PC-3 (cell line): ENCODE measurements at regions not wholly inside any gene's neighbourhood (a gene's known extent, or its start where the extent isn't known, plus 50 kb on each side); places are given as distances from the start of the nearest gene placed in this dataset.
A peak's percentile ranks its signal among the peaks of the same experiment; 100 is the strongest.

Experiments used
- ATAC-seq: fragments of 200-7000 bp; cut with Tn5 transposase; 2 replicates; pipeline ENCODE4 v1.9.1; 2020; ENCODE audit warnings: mild to moderate bottlenecking, moderate library complexity
- BruUV-seq: library from RNA; stranded (reverse); fragments of 400-500 nt; replicated peaks from 2 replicates; lab custom pipeline; 2021; lab: Mats Ljungman, UMichigan
- CTCF ChIA-PET: fragments of 300-600 bp; sonication (Branson Sonifier 250); formaldehyde crosslinking; loops from one replicate; lab custom pipeline; 2022; ENCODE audit warnings: antibody characterized with exemption; lab: Charles Lee
- POLR2A ChIA-PET: fragments of 300-600 bp; sonication (Branson Sonifier 250); formaldehyde crosslinking; loops from one replicate; lab custom pipeline; 2022; ENCODE audit warnings: antibody characterized with exemption; ENCODE audit not compliant: unreplicated experiment; lab: Charles Lee
- DNase-seq: peaks from one replicate; pipeline ENCODE4 v3.0.0-alpha.2; 2015
- H2AFZ ChIP-seq: fragments of 300-600 bp; sonication (generic); 2 replicates; pipeline ENCODE4 v1.6.0; 2016; ENCODE audit warnings: antibody characterized with exemption, low read length
- H3F3A ChIP-seq: fragments of 300-600 bp; sonication (generic); one replicate; pipeline ENCODE4 v1.6.0; 2017; ENCODE audit warnings: antibody characterized with exemption, low read length, control low read depth, mild to moderate bottlenecking; ENCODE audit not compliant: unreplicated experiment
- H3K27ac ChIP-seq: fragments of 300-600 bp; sonication (generic); 2 replicates; pipeline ENCODE4 v1.5.1; 2016; ENCODE audit warnings: mild to moderate bottlenecking, low read length
- H3K27me3 ChIP-seq: fragments of 300-600 bp; sonication (generic); 2 replicates; pipeline ENCODE4 v1.6.1; 2016; ENCODE audit warnings: low read length, mixed read lengths
- H3K36me3 ChIP-seq: fragments of 300-600 bp; sonication (generic); 2 replicates; pipeline ENCODE4 v1.6.1; 2016; ENCODE audit warnings: low read depth, mixed run types, low read length, mixed read lengths
- H3K4me1 ChIP-seq: fragments of 300-600 bp; sonication (generic); 2 replicates; pipeline ENCODE4 v1.5.1; 2016; ENCODE audit warnings: low read length; ENCODE audit not compliant: insufficient read depth
- H3K4me2 ChIP-seq: fragments of 300-600 bp; sonication (generic); 2 replicates; pipeline ENCODE4 v1.6.0; 2016; ENCODE audit warnings: low read length
- H3K4me3 ChIP-seq: fragments of 300-600 bp; sonication (generic); 2 replicates; pipeline ENCODE4 v1.5.1; 2016; ENCODE audit warnings: mild to moderate bottlenecking, low read length, mixed read lengths
- H3K79me2 ChIP-seq: fragments of 300-600 bp; sonication (generic); 2 replicates; pipeline ENCODE4 v1.6.1; 2017; ENCODE audit warnings: low read length, mixed read lengths
- H3K9ac ChIP-seq: fragments of 300-600 bp; sonication (generic); 2 replicates; pipeline ENCODE4 v1.6.0; 2016; ENCODE audit warnings: mild to moderate bottlenecking, low read length
- H3K9me2 ChIP-seq: fragments of 300-600 bp; sonication (generic); replicated peaks from 2 replicates; pipeline ENCODE4 v1.6.1; 2016; ENCODE audit warnings: mixed run types, low read length, mixed read lengths
- H3K9me3 ChIP-seq: fragments of 300-600 bp; sonication (generic); 2 replicates; pipeline ENCODE4 v1.6.1; 2016; ENCODE audit warnings: low read length, mixed read lengths
- H4K20me1 ChIP-seq: fragments of 300-600 bp; sonication (generic); 2 replicates; pipeline ENCODE4 v1.6.1; 2016; ENCODE audit warnings: low read length, mixed read lengths
- CTCF ChIP-seq: fragments of 300-600 bp; sonication (generic); conservative IDR thresholded peaks from 2 replicates; pipeline ENCODE4 v1.5.1; 2017; ENCODE audit warnings: antibody characterized with exemption, low read depth, mild to moderate bottlenecking, low read length
- EZH2 ChIP-seq: fragments of 300-600 bp; sonication (generic); IDR thresholded peaks from one replicate; pipeline ENCODE4 v1.6.1; 2017; ENCODE audit warnings: antibody characterized with exemption, mild to moderate bottlenecking, low read length; ENCODE audit not compliant: unreplicated experiment
- EZH2phosphoT487 ChIP-seq: fragments of 300-600 bp; sonication (generic); IDR thresholded peaks from 2 replicates; pipeline ENCODE4 v1.6.1; 2018; ENCODE audit warnings: mild to moderate bottlenecking, antibody characterized with exemption, low read length, borderline replicate concordance
- intact Hi-C: fragments of 100-400 bp; cut with micrococcal nuclease; formaldehyde crosslinking; loops from 2 replicates; pipeline ENCODE4 v1.9.0; 2023

GRCh38 chr4:54495091-54495490 is 162.7 kb upstream of the KIT start:
- no peaks in the 10 kb centered on the region for H3K9me3 ChIP-seq
- BruUV-seq, result no TSS peak
- H3K9ac ChIP-seq, result no peak overlapping the region
- ChIA-PET POLR2A (no interaction called here), CTCF (no interaction called here)
- H3F3A ChIP-seq, result no peaks in the 10 kb centered on the region
- H3K9me2 ChIP-seq, result no peaks in the 10 kb centered on the region
- no peak overlapping the region for H3K4me2 ChIP-seq
- intact Hi-C loops, result no loop called here
- H4K20me1 ChIP-seq, result no peaks in the 10 kb centered on the region
- no peaks in the 10 kb centered on the region for H3K79me2 ChIP-seq
- peaks cover 16% of the 10 kb centered on the region for H3K27me3 ChIP-seq
- no peaks in the 10 kb centered on the region for H3K36me3 ChIP-seq
- no peak for TF ChIP-seq CTCF
- TF ChIP-seq EZH2, result no peak
- TF ChIP-seq EZH2phosphoT487, result no peak
- H2AFZ ChIP-seq, result no peak overlapping the region
- H3K27ac ChIP-seq, result no peak overlapping the region
- peak; percentile 29 for DNase-seq
- no peak for ATAC-seq
- peaks cover 21% of the 10 kb centered on the region for H3K4me1 ChIP-seq
- no peak overlapping the region for H3K4me3 ChIP-seq

GRCh38 chr4:54495641-54496040 is 162.1 kb upstream of the KIT start:
- H2AFZ ChIP-seq, result no peak overlapping the region
- no peak overlapping the region for H3K4me3 ChIP-seq
- H3K9ac ChIP-seq, result no peak overlapping the region
- H3K27me3 ChIP-seq, result peaks cover 16% of the 10 kb centered on the region
- POLR2A ChIA-PET, result no interaction called here
- ATAC-seq (no peak), DNase-seq (no peak)
- H3K79me2 ChIP-seq, result no peaks in the 10 kb centered on the region
- CTCF ChIA-PET, result no interaction called here
- no peaks in the 10 kb centered on the region for H4K20me1 ChIP-seq
- H3K9me2 ChIP-seq, result no peaks in the 10 kb centered on the region
- H3K36me3 ChIP-seq, result no peaks in the 10 kb centered on the region
- no TSS peak for BruUV-seq
- H3K4me2 ChIP-seq, result no peak overlapping the region
- no peaks in the 10 kb centered on the region for H3K9me3 ChIP-seq
- H3K27ac ChIP-seq, result no peak overlapping the region
- intact Hi-C loops, result no loop called here
- no peaks in the 10 kb centered on the region for H3F3A ChIP-seq
- H3K4me1 ChIP-seq, result peaks cover 21% of the 10 kb centered on the region
- TF ChIP-seq EZH2phosphoT487, result no peak

GRCh38 chr4:54496412-54496811 is 161.3 kb upstream of the KIT start:
- ATAC-seq (no peak), DNase-seq (no peak)
- ChIA-PET CTCF (no interaction called here), POLR2A (no interaction called here)
- Histone ChIP-seq H3F3A (no peaks in the 10 kb centered on the region), H3K9me3 (no peaks in the 10 kb centered on the region), H4K20me1 (no peaks in the 10 kb centered on the region), H3K9me2 (no peaks in the 10 kb centered on the region), H3K4me1 (peaks cover 21% of the 10 kb centered on the region), H3K4me2 (no peak overlapping the region), H3K9ac (no peak overlapping the region), H3K79me2 (no peaks in the 10 kb centered on the region), H3K4me3 (no peak overlapping the region), H2AFZ (no peak overlapping the region), H3K27ac (no peak overlapping the region), H3K27me3 (peaks cover 16% of the 10 kb centered on the region), H3K36me3 (no peaks in the 10 kb centered on the region)
- TF ChIP-seq EZH2 (no peak), CTCF (no peak), EZH2phosphoT487 (no peak)
- no TSS peak for BruUV-seq
- intact Hi-C loops, result no loop called here
